ACC112 (cell line): ENCODE measurements at regions not wholly inside any gene's neighbourhood (a gene's known extent, or its start where the extent isn't known, plus 50 kb on each side); places are given as distances from the start of the nearest gene placed in this dataset.

ENCODE experiments used
- H2AFZ ChIP-seq: fragments of 200-600 bp; sonication (generic); one replicate; pipeline ENCODE4 v1.6.0; 2017; ENCODE audit warnings: antibody characterized with exemption, low read length; ENCODE audit not compliant: unreplicated experiment
- H3K27ac ChIP-seq: fragments of 200-600 bp; sonication (generic); 2 replicates; pipeline ENCODE4 v1.5.1; 2014; ENCODE audit warnings: low read depth, mild to moderate bottlenecking, antibody characterized with exemption, low read length, moderate library complexity
- H3K27me3 ChIP-seq: fragments of 200-600 bp; sonication (generic); 2 replicates; pipeline ENCODE4 v1.6.1; 2014; ENCODE audit warnings: mild to moderate bottlenecking, antibody characterized with exemption, low read length, moderate library complexity, mixed read lengths; ENCODE audit not compliant: insufficient read depth
- H3K36me3 ChIP-seq: fragments of 200-600 bp; sonication (generic); 2 replicates; pipeline ENCODE4 v1.6.1; 2016; ENCODE audit warnings: mild to moderate bottlenecking, antibody characterized with exemption, low read length, moderate library complexity, mixed read lengths; ENCODE audit not compliant: insufficient read depth
- H3K4me1 ChIP-seq: fragments of 200-600 bp; sonication (generic); one replicate; pipeline ENCODE4 v1.6.1; 2016; ENCODE audit warnings: low read length, mixed read lengths; ENCODE audit not compliant: insufficient read depth, unreplicated experiment, control insufficient read depth
- H3K4me3 ChIP-seq: fragments of 200-600 bp; sonication (generic); 2 replicates; pipeline ENCODE4 v1.5.1; 2014; ENCODE audit warnings: mild to moderate bottlenecking, low read depth, low read length
- H3K79me2 ChIP-seq: fragments of 200-600 bp; sonication (generic); one replicate; pipeline ENCODE4 v1.6.0; 2016; ENCODE audit warnings: low read length; ENCODE audit not compliant: control insufficient read depth, unreplicated experiment, insufficient read depth

- no peaks in the 10 kb centered on the region for H3K79me2 ChIP-seq
- H3K4me1 ChIP-seq = no peaks in the 10 kb centered on the region
- no peaks in the 10 kb centered on the region for H3K36me3 ChIP-seq
- H3K4me3 ChIP-seq = no peak overlapping the region
- no peak overlapping the region for H2AFZ ChIP-seq
- no peak overlapping the region for H3K27ac ChIP-seq
- no peaks in the 10 kb centered on the region for H3K27me3 ChIP-seq
These were observed 549.6 kb upstream of the CELF4 start for GRCh38 chr18:38115201-38115600.

GRCh38 chr18:38087538-38087937 lies 521.9 kb upstream of the CELF4 start:
- no peaks in the 10 kb centered on the region for H3K36me3 ChIP-seq
- no peak overlapping the region for H3K4me3 ChIP-seq
- H3K4me1 ChIP-seq = no peaks in the 10 kb centered on the region
- H3K27me3 ChIP-seq = no peaks in the 10 kb centered on the region
- H3K79me2 ChIP-seq = no peaks in the 10 kb centered on the region
- no peak overlapping the region for H2AFZ ChIP-seq
- H3K27ac ChIP-seq = no peak overlapping the region

- Histone ChIP-seq H3K79me2 (no peaks in the 10 kb centered on the region), H3K27me3 (no peaks in the 10 kb centered on the region)
These were observed 515.9 kb upstream of the CELF4 start for GRCh38 chr18:38081516-38081915.

GRCh38 chr18:38077229-38077628 lies 511.6 kb upstream of the CELF4 start:
- H3K27me3 ChIP-seq = no peaks in the 10 kb centered on the region

More at GRCh38 chr18:38081516-38081915, 515.9 kb upstream of the CELF4 start:
- H3K4me1 ChIP-seq = no peaks in the 10 kb centered on the region
- no peak overlapping the region for H3K4me3 ChIP-seq
- H3K36me3 ChIP-seq = no peaks in the 10 kb centered on the region
- no peak overlapping the region for H3K27ac ChIP-seq
- no peak overlapping the region for H2AFZ ChIP-seq

GRCh38 chr18:38076346-38077070 lies 510.9 kb upstream of the CELF4 start:
- H3K4me1 ChIP-seq = no peaks in the 10 kb centered on the region
- H3K79me2 ChIP-seq = no peaks in the 10 kb centered on the region
- no peak overlapping the region for H3K27ac ChIP-seq
- no peak overlapping the region for H2AFZ ChIP-seq
- H3K4me3 ChIP-seq = no peak overlapping the region
- no peaks in the 10 kb centered on the region for H3K36me3 ChIP-seq
- H3K27me3 ChIP-seq = no peaks in the 10 kb centered on the region

More at GRCh38 chr18:38077229-38077628, 511.6 kb upstream of the CELF4 start:
- no peak overlapping the region for H2AFZ ChIP-seq
- H3K4me1 ChIP-seq = no peaks in the 10 kb centered on the region
- no peak overlapping the region for H3K27ac ChIP-seq
- H3K4me3 ChIP-seq = no peak overlapping the region
- H3K79me2 ChIP-seq = no peaks in the 10 kb centered on the region
- H3K36me3 ChIP-seq = no peaks in the 10 kb centered on the region

GRCh38 chr18:38074298-38074876 lies 508.8 kb upstream of the CELF4 start:
- H3K79me2 ChIP-seq = no peaks in the 10 kb centered on the region
- H2AFZ ChIP-seq = no peak overlapping the region
- H3K27me3 ChIP-seq = no peaks in the 10 kb centered on the region
- H3K4me1 ChIP-seq = no peaks in the 10 kb centered on the region
- H3K27ac ChIP-seq = no peak overlapping the region
- H3K36me3 ChIP-seq = no peaks in the 10 kb centered on the region
- H3K4me3 ChIP-seq = no peak overlapping the region

GRCh38 chr18:38067821-38068220 lies 502.2 kb upstream of the CELF4 start:
- Histone ChIP-seq H3K27ac (no peak overlapping the region), H3K79me2 (no peaks in the 10 kb centered on the region), H2AFZ (no peak overlapping the region), H3K36me3 (no peaks in the 10 kb centered on the region), H3K4me3 (no peak overlapping the region), H3K27me3 (no peaks in the 10 kb centered on the region), H3K4me1 (no peaks in the 10 kb centered on the region)

- no peaks in the 10 kb centered on the region for H3K36me3 ChIP-seq
- no peak overlapping the region for H2AFZ ChIP-seq
- H3K79me2 ChIP-seq = no peaks in the 10 kb centered on the region
- no peaks in the 10 kb centered on the region for H3K27me3 ChIP-seq
- no peak overlapping the region for H3K4me3 ChIP-seq
- H3K4me1 ChIP-seq = no peaks in the 10 kb centered on the region
- no peak overlapping the region for H3K27ac ChIP-seq
These were observed 501.5 kb upstream of the CELF4 start for GRCh38 chr18:38067086-38067485.

GRCh38 chr18:38052879-38053590 lies 487.4 kb upstream of the CELF4 start:
- Histone ChIP-seq H3K79me2 (no peaks in the 10 kb centered on the region), H2AFZ (no peak overlapping the region), H3K27me3 (no peaks in the 10 kb centered on the region), H3K36me3 (no peaks in the 10 kb centered on the region), H3K27ac (no peak overlapping the region), H3K4me1 (no peaks in the 10 kb centered on the region), H3K4me3 (no peak overlapping the region)

GRCh38 chr18:38047820-38048219 lies 482.2 kb upstream of the CELF4 start:
- H3K79me2 ChIP-seq = no peaks in the 10 kb centered on the region

GRCh38 chr18:38046651-38047050 lies 481.1 kb upstream of the CELF4 start:
- Histone ChIP-seq H3K4me1 (no peaks in the 10 kb centered on the region), H3K36me3 (no peaks in the 10 kb centered on the region), H3K4me3 (no peak overlapping the region), H3K79me2 (no peaks in the 10 kb centered on the region), H3K27ac (no peak overlapping the region), H2AFZ (no peak overlapping the region), H3K27me3 (no peaks in the 10 kb centered on the region)

More at GRCh38 chr18:38047820-38048219, 482.2 kb upstream of the CELF4 start:
- Histone ChIP-seq H3K4me1 (no peaks in the 10 kb centered on the region), H3K27ac (no peak overlapping the region), H2AFZ (no peak overlapping the region), H3K4me3 (no peak overlapping the region), H3K36me3 (no peaks in the 10 kb centered on the region), H3K27me3 (no peaks in the 10 kb centered on the region)
